ENCODE measurements at regions not wholly inside any gene's neighbourhood (a gene's known extent, or its start where the extent isn't known, plus 50 kb on each side); places are given as distances from the start of the nearest gene placed in this dataset.

- DNase-seq (no peak), ATAC-seq (no peak)
- no peak overlapping the region for H3K4me3 ChIP-seq
Measured at GRCh38 chr10:78321500-78321899, 287.8 kb downstream of the RPS24 start.

GRCh38 chr10:78326372-78326771 lies 292.7 kb downstream of the RPS24 start:
- Histone ChIP-seq H3K4me1 (no peaks in the 10 kb centered on the region), H3K36me3 (no peaks in the 10 kb centered on the region), H3K4me3 (no peak overlapping the region), H3K9me3 (peaks cover 0 to 37% (median 8%) of the 10 kb centered on the region in 11 donors), H3K27ac (no peak overlapping the region), H3K27me3 (no peaks in the 10 kb centered on the region)
- DNase-seq: no peak
- no peak for ATAC-seq
- TF ChIP-seq CTCF (IDR thresholded peaks at IDR 0.05): no peak
- WGBS, 2 donors: 92 to 97% methylated on average over 1 of the region's 1 CpG
- intact Hi-C loops (cut with DNase I): no loop called here

More at GRCh38 chr10:78321500-78321899, 287.8 kb downstream of the RPS24 start:
- Histone ChIP-seq H3K9me3 (peaks cover 0 to 24% (median 5%) of the 10 kb centered on the region in 11 donors), H3K27me3 (no peaks in the 10 kb centered on the region), H3K4me1 (peaks cover 0 to 13% (median 7%) of the 10 kb centered on the region in 9 donors), H3K36me3 (no peaks in the 10 kb centered on the region), H3K27ac (no peak overlapping the region)
- no peak for TF ChIP-seq CTCF (IDR thresholded peaks at IDR 0.05)
- 90 to 99% methylated on average over 4 of the region's 4 CpGs for WGBS, 2 donors
- intact Hi-C loops (cut with DNase I): no loop called here

- peaks cover 0 to 37% (median 8%) of the 10 kb centered on the region in 11 donors for H3K9me3 ChIP-seq
- H3K27me3 ChIP-seq: no peaks in the 10 kb centered on the region
- intact Hi-C loops (cut with DNase I): no loop called here
- DNase-seq (no peak), ATAC-seq (no peak)
- no peak for TF ChIP-seq CTCF (IDR thresholded peaks at IDR 0.05)
- peaks cover 0 to 7% (median 0%) of the 10 kb centered on the region in 9 donors for H3K4me1 ChIP-seq
- H3K36me3 ChIP-seq: no peaks in the 10 kb centered on the region
- 89% methylated on average over 4 of the region's 4 CpGs for WGBS, 2 donors
- H3K27ac ChIP-seq: no peak overlapping the region
- H3K4me3 ChIP-seq: no peak overlapping the region
Measured at GRCh38 chr10:78327778-78328591, 294.3 kb downstream of the RPS24 start.

GRCh38 chr10:78328592-78329404 lies 295.1 kb downstream of the RPS24 start:
- no peaks in the 10 kb centered on the region for H3K27me3 ChIP-seq
- intact Hi-C loops (cut with DNase I): no loop called here
- DNase-seq: no peak

More at GRCh38 chr10:78328592-78329404, 295.1 kb downstream of the RPS24 start:
- 93 to 95% methylated on average over 10 of the region's 10 CpGs for WGBS, 2 donors
- H3K9me3 ChIP-seq: peaks cover 0 to 38% (median 8%) of the 10 kb centered on the region in 11 donors
- no peak overlapping the region for H3K4me3 ChIP-seq
- ATAC-seq: no peak
- H3K4me1 ChIP-seq: peaks cover 0 to 7% (median 0%) of the 10 kb centered on the region in 9 donors
- no peak for TF ChIP-seq CTCF (IDR thresholded peaks at IDR 0.05)
- no peak overlapping the region for H3K27ac ChIP-seq
- no peaks in the 10 kb centered on the region for H3K36me3 ChIP-seq
